Stimulated activated CD4-positive, alpha-beta T cell treated with anti-CD3 and anti-CD28 coated beads, TNF-alpha, amount 100 ng/mL, for 4 hours (primary cell): ENCODE measurements at regions not wholly inside any gene's neighbourhood (a gene's known extent, or its start where the extent isn't known, plus 50 kb on each side); places are given as distances from the start of the nearest gene placed in this dataset.
"Not testable (repeated sequence)": the region's sequence is repeated elsewhere in the genome, so short reads cannot be mapped to it uniquely, and the experiment has no call there.

Experiments used
- DNase-seq, 3 experiments: peaks; one replicate each; pipeline ENCODE4 v3.0.0-alpha.2; 2020; ENCODE audit warnings: low read depth in 3 of 3

- no peak for DNase-seq
These were observed 206.3 kb downstream of the SLITRK5 start for GRCh38 chr13:87877477-87877876.

- DNase-seq = no peak
These were observed 207.5 kb downstream of the SLITRK5 start for GRCh38 chr13:87878706-87879105.

- no peak for DNase-seq
These were observed 213.7 kb downstream of the SLITRK5 start for GRCh38 chr13:87884884-87885283.

- DNase-seq = no peak
These were observed 216.4 kb downstream of the SLITRK5 start for GRCh38 chr13:87887459-87888123.

- DNase-seq = no peak
These were observed 218.1 kb downstream of the SLITRK5 start for GRCh38 chr13:87889254-87889653.

- DNase-seq = no peak
These were observed 222.0 kb downstream of the SLITRK5 start for GRCh38 chr13:87893186-87893585.

- no peak for DNase-seq
These were observed 222.9 kb downstream of the SLITRK5 start for GRCh38 chr13:87894059-87894458.

- no peak for DNase-seq
These were observed 232.4 kb downstream of the SLITRK5 start for GRCh38 chr13:87903553-87903952.

- no peak for DNase-seq
These were observed 235.2 kb downstream of the SLITRK5 start for GRCh38 chr13:87906411-87906810.

GRCh38 chr13:87907202-87907601 is 236.0 kb downstream of the SLITRK5 start:
- no peak for DNase-seq

GRCh38 chr13:87919956-87920355 is 248.8 kb downstream of the SLITRK5 start:
- no peak for DNase-seq

GRCh38 chr13:87923753-87924152 is 252.6 kb downstream of the SLITRK5 start:
- DNase-seq = no peak

- no peak for DNase-seq
These were observed 253.8 kb downstream of the SLITRK5 start for GRCh38 chr13:87925006-87925405.

GRCh38 chr13:87940776-87941175 is 269.6 kb downstream of the SLITRK5 start:
- no peak for DNase-seq

GRCh38 chr13:87941226-87941625 is 270.1 kb downstream of the SLITRK5 start:
- DNase-seq = no peak

GRCh38 chr13:87942205-87942604 is 271.0 kb downstream of the SLITRK5 start:
- no peak for DNase-seq

GRCh38 chr13:87944038-87944437 is 272.9 kb downstream of the SLITRK5 start:
- no peak for DNase-seq

GRCh38 chr13:87952377-87952776 is 281.2 kb downstream of the SLITRK5 start:
- DNase-seq = no peak

- no peak for DNase-seq
These were observed 282.2 kb downstream of the SLITRK5 start for GRCh38 chr13:87953381-87953780.

- no peak for DNase-seq
These were observed 282.9 kb downstream of the SLITRK5 start for GRCh38 chr13:87954091-87954490.

- DNase-seq = no peak
These were observed 290.4 kb downstream of the SLITRK5 start for GRCh38 chr13:87961546-87961945.

- DNase-seq = no peak
These were observed 301.4 kb downstream of the SLITRK5 start for GRCh38 chr13:87972568-87972967.

GRCh38 chr13:87975035-87975434 is 303.9 kb downstream of the SLITRK5 start:
- DNase-seq = no peak

GRCh38 chr13:87976650-87977049 is 305.5 kb downstream of the SLITRK5 start:
- DNase-seq = not testable (repeated sequence)
